ENCODE measurements at regions not wholly inside any gene's neighbourhood (a gene's known extent, or its start where the extent isn't known, plus 50 kb on each side); places are given as distances from the start of the nearest gene placed in this dataset.
A peak's percentile ranks its signal among the peaks of the same experiment; 100 is the strongest.

DNA sequence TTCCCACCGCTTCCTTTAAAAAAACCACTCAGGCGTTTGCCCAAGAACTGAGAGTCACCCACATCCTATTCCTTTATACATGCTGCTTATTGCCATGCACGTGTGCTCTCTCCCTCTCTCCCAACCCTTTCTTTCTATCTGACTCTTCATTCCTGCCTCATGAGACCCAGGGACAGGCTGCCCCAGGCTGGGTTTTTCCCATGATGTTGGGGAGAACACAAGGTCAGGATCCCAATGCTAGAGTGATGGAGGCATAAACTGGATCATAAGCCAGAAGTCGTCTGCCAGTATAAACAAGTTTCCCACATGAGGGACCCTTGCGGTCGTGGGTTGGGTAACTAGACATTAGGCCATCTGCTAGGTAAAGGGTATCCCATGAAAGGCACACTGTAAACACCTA lies 64.9 kb downstream of the CD2 start:
- TF ChIP-seq, protein P1, sequence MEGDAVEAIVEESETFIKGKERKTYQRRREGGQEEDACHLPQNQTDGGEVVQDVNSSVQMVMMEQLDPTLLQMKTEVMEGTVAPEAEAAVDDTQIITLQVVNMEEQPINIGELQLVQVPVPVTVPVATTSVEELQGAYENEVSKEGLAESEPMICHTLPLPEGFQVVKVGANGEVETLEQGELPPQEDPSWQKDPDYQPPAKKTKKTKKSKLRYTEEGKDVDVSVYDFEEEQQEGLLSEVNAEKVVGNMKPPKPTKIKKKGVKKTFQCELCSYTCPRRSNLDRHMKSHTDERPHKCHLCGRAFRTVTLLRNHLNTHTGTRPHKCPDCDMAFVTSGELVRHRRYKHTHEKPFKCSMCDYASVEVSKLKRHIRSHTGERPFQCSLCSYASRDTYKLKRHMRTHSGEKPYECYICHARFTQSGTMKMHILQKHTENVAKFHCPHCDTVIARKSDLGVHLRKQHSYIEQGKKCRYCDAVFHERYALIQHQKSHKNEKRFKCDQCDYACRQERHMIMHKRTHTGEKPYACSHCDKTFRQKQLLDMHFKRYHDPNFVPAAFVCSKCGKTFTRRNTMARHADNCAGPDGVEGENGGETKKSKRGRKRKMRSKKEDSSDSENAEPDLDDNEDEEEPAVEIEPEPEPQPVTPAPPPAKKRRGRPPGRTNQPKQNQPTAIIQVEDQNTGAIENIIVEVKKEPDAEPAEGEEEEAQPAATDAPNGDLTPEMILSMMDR (IDR thresholded peaks at IDR 0.05) = no peak
- no peak for DNase-seq (ENCODE audit: low spot score)
- no peak for ATAC-seq (ENCODE audit: low FRiP score)

DNA sequence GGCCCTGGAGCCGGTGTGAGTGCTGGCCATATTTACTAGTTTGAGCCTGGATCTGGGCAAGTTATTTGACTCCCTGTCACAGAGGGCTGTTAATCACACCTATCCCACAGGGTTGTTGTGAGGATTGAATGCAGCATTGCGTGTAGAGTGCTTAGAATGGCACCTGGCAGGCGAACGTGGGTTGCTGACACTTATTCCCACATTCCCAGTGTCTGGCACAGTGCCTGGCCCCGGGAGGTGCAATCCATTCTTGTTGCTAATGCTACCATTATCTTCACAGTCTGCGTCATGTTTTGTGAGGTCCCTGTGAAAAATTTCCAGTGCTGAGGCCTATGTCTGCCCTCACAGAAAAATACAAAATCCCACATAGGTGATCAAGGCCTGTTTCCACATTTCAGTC lies 66.1 kb downstream of the CD2 start:
- DNase-seq (ENCODE audit: low spot score) = peak; percentile 54
- TF ChIP-seq, protein P1 (IDR thresholded peaks at IDR 0.05) = no peak
- peak; percentile 93 for ATAC-seq (ENCODE audit: low FRiP score)

DNA sequence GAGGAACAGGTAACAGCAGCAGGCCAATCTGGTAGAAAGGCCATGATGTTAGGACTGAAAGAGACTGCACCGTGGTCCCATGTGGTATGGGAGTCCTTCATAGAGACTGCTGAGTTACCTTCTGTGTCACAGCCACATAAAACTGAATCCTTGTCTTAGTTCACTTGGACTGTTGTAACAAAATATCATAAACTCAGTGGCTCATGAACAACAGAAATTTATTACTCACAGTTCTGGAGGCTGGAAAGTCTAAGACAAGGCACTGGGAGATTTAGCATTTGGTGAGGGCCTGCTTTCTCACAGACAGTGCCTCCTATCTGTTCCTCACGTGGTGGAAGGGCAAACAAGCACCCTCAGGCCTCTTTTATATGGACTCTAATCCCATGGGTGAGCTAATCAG lies 67.5 kb downstream of the CD2 start:
- TF ChIP-seq, protein P1 (IDR thresholded peaks at IDR 0.05) = no peak
- ATAC-seq (ENCODE audit: low FRiP score) (no peak), DNase-seq (ENCODE audit: low spot score) (no peak)

DNA sequence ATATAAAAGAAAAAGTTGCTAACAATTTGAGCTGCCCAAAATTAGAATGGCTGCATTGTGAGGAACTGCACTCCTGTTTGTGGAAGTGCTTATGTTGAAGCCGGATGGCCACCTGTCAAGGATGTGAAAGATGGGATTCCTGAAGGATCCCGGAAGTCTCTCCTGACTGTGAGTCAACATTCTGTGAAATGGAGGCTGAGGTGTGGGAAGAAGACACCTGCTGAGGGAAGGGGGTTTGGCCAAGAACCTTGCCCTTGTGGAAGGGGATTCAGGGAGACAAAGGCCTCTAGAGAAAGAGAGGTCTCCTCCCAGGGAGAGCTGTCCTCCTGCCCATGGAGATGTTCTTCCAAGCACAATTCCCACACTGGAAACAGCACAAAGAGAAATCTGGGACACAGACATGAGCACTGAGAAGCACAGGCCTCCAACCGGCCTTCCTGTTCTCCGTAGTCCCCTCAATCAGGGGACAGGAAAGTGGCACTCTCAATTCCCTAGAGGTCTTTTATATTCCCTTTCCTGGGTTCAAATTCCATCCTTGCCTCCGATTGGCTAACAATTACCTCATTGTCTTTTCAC lies 70.5 kb downstream of the CD2 start:
- DNase-seq (ENCODE audit: low spot score) (no peak), ATAC-seq (ENCODE audit: low FRiP score) (no peak)
- TF ChIP-seq, protein P1 (IDR thresholded peaks at IDR 0.05) = no peak

DNA sequence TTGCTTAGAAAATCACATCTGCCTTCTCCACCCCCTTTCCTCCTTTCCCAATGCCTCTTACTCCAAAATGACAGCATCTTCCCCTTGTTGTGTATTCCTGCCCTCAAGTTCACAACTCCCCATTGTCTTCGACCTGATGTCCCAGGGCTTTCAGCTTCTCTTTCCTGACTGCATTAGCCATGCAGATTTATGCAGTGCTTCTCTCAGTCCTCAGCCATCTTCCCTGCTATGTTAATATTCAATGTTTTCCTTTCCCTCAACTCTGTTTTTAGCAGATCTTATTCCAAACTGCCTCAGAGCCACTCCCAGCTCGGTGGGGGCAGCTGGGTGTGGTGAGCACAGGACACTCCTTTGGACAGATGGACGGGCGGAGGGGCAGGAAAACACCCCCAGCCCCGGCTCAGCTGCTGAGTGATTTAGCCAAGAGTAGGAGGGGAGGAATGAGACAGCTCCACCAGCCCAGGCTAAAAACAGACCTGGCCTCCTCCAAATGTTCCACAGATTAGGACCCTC lies 71.0 kb downstream of the CD2 start:
- ATAC-seq (ENCODE audit: low FRiP score) (peak; percentile 35), DNase-seq (ENCODE audit: low spot score) (no peak)
- TF ChIP-seq, protein P1 (IDR thresholded peaks at IDR 0.05) = no peak

DNA sequence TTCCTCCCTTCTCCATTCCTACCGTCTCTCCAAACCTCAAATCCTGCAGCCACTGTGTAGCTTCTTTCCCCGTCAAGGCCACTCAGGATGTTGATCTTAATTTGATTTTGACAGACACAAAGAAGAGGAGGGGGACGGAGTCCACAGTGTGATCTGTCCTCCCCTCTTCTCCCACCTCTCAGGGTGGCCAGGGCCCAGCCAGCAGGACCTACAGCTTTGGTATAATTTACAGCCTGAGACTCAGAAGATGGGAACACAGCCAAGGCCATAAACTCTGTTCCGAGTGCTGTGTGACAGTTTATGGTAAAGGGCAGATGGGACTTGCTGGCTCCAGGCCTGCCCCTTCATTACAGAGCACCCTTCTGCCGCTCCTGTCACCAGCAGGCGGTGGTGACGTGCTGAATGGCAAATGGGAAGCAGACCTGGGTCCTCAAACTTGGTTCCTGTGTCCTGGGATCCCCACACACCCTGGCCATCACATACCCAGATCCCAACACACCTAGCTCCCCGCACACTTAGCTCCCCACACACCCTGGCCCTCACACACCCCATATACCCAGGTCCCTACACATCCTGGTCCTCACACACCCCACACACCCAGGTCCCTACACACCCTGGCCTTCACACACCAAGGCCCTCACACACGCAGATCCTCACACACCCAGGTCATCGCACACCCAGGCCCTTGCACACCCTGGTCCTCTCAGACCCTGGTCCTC lies 71.6 kb downstream of the CD2 start:
- DNase-seq (ENCODE audit: low spot score) (no peak), ATAC-seq (ENCODE audit: low FRiP score) (no peak)

More for the DNA sequence above, 71.6 kb downstream of the CD2 start:
- TF ChIP-seq, protein P1 (IDR thresholded peaks at IDR 0.05) = no peak
